ENCODE measurements at regions not wholly inside any gene's neighbourhood (a gene's known extent, or its start where the extent isn't known, plus 50 kb on each side); places are given as distances from the start of the nearest gene placed in this dataset.

DNA sequence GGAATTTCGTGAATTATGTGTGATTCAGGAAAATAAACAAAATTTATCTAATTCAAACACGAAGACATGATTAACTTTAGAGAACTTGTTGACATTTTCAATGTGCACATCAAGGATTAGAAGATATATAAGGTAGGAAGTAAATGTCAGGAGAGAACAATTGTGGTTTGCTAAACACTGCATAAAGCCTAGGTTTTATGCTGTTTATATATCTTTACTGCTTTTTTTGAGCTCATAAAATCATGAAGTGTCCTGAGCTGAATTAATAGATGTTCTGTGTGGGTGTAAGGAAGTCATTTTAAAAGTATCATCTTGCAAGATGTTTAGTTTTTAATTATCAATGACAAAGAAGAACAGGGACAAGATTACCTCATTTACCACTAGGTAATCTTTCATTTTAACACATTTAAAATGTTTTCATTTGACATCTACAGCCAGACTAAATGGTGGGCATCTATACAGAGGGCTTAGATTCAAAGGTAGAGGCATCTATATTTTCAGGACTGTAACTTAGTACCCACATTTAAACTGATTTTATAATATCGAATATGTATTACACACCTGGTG, 382.8 kb downstream of the ADAMTS20 start:
- DNase-seq, result no peak

DNA sequence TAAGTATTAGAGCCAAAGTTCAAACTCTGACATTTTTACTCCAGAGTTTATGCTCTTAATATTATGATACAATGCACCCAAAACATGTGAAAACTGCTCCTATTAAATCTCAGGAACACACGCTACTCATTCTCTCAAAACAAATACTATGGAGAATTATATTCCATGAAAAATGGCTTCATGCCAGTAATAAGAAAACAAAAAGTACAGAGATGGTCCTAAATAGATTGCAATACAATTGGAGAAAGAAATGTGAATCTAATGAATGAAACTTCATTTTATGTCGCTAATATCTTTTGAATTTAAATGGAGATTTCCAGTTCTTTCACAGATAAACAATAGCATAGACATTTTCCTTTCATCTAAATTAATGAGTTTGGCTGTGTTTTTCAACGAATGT, 384.3 kb downstream of the ADAMTS20 start:
- no peak for DNase-seq

DNA sequence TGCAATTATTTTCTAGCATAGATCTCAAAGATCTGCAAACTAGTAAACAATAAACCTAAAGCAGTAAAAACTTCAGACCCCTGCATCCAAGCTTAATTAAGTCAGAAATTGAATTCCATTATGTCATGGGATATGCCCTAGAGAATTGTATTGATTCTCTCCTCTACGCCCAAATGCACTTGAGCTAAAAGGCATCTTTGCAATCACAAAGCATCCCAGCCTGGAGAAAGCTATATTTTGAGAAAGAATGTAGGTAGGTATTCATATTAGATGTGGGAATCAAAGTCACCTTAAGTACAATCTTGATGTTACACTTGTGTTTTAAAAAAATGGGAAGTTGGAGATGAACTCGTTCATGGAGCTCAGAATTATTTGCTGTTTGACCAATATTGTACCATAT, 386.7 kb downstream of the ADAMTS20 start:
- DNase-seq, result no peak

DNA sequence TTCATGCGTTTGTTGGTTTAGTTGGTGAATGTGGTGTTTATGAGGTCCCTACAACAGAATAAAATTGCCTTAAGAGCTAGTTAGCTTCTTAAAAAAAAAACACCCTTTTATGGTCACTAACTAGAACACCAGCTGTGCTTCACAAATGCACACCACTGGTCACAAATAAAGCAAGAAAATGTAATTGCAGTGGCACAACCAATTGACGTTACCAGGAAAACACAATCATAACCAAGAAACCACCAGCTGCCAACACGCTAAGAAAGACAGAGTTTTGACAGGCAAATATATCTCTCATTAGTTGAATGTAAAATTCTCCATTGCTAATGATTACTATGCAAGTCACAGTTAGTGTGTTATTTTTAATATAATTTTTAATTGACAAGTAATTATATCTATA, 389.9 kb downstream of the ADAMTS20 start:
- peak; percentile 3 for DNase-seq

DNA sequence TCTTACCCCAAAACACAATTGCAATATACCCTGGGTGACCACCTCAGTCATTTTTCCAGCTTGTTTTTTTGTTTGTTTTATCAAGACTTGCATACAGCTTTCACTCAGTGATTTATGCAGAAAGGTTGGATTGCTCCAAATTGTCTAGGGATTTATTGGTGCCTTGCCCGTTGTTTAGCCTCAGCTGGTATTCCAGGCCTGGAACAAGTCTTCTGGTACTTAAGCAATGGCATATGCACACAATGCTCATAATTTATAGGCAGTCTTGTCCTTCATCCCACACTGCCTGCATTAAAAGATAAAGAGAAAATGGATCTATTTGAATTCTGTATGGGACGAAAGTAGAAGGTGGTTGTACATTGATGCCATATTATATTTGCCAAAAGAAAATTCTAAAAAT, 392.5 kb downstream of the ADAMTS20 start:
- no peak for DNase-seq

DNA sequence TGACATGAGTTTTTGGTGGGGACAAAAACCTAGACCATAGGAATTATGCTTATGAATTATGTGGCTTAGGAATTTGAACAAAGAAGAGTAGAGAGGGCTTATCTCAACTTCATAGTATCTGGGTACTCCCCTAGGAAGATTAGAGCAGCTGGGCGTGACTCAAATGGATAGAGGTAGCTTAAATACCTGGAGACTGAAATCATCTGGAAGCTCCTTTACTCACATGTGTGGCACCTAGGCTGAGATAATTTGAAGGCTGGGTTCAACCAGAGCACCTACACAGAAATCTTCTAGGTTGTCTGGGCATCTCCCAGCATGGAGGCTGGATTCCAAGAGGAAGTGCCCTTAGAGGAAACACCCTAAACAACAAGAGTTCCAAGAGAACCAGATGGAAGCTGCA, 393.9 kb downstream of the ADAMTS20 start:
- DNase-seq, result no peak

DNA sequence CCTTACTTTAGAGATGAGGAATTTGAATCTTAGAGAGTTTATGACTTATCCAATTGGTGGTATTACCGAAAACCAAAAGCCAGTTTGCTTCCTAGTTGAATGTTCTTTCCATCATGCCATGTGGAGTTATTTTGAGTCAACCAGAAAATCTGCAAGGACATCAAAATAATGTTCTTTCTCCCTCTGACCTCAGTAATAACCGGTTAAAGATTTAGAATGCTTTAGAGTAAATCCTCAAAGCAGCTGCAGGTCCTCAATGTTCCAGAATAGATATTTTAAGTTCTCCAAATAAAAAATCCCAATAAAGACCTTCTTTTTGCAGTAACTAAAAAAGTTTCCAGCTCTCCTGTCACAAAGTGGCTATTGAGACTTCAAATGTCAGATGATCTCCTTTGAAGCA, 396.6 kb downstream of the ADAMTS20 start:
- no peak for DNase-seq

DNA sequence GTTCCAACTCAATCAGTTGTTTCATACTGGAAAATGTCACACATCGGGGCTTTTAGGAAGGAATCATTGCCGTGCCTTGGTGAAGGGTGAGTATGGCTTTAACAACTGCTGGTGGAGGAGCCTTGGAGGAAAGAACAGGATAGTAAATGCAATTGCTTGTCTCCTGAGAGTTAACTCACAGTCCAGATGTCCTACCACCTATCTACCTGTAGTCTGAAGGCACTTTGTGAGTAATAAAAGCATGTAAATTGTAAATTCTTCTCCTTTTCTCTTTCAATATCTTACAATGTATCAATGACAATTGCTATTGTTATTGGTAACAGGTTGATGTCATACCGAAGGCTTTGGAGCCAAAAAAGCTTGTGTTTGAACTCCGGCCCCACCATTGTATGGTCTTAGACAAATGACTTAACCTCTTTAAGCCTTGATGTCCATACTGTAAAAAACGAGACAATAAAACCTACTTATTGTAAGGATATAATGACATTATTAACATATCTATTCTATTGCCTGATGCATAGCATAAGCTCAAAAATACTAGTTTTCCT, 397.4 kb downstream of the ADAMTS20 start:
- DNase-seq, result no peak

DNA sequence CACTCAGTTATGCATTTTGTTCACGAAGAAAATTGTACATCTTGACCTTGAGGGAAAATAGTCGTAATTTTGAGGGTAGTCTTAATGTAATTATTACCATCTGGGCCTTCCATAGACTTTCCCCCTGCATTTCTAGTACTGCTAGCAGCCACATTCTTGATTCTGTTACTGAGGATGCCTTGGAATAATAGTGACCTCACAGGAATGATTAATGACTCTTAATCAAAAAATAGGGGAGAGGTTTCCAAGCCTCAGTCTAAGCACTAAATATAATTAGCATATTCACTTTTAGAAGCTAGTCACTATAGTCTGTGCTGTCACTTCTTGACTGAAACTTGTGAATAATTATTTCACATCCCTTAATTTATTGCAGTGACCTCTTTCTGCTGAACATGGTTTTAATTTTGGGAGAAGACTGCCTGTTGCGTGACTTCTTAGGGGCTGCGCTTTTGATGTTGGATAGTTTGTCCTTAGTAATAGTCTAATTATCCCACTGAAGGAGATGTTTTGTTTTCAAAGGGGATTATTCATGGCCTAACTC, 400.5 kb downstream of the ADAMTS20 start:
- no peak for DNase-seq

DNA sequence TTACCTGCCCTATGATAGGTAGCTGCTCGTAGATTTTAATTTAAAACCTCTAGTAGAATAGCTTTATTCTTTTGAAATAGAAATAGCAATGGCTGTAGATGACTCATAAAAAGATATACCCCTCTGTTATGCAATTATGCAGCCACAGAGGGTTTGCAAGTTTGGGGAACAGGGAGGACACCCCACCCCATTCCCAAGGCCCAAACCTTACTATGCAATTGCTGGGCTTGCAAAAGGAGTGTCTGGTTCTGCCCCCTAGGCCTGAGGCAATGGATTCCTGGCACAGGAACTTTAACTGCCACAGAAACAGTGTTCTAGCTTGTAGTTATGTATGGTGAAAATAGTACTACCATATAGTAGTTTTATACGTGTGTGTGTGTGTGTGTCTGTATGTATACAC, 403.3 kb downstream of the ADAMTS20 start:
- no peak for DNase-seq

DNA sequence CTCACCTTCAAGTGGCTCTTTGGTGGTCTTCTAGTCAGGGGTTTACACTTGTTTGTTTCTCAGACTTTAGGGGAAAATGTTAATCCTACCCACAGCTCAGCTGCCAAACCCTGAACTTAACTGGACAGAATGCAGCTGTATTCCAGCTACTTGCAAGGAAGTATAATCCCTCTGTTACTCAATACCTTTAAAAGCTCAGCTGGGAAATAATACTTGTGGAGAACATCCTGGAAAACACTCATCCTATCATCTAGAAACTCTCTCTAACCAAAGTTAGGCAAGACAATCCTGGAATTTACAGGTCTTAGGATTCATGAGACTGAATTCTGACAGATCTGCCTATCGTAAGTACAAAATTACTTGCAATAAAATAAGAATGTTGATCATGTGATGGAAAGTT, 404.1 kb downstream of the ADAMTS20 start:
- DNase-seq, result no peak

DNA sequence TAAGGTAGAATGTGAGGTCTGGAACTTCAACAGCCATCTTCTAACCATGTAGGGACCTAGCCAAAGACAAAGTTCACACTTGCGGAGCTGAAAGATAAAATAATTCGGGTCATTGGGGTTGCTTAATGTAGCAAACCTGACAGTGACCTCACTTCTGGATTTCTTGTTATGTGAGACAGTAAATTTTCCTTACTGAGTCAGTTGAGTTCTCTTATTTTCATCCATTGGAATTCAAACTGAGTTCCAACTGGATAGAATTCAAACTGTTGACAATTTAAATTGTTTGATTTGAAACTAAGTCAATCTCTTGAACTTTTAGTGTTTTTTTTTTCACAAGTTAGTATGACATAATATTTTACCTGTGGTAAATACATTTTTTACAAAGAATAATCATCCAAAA, 406.5 kb downstream of the ADAMTS20 start:
- no peak for DNase-seq

DNA sequence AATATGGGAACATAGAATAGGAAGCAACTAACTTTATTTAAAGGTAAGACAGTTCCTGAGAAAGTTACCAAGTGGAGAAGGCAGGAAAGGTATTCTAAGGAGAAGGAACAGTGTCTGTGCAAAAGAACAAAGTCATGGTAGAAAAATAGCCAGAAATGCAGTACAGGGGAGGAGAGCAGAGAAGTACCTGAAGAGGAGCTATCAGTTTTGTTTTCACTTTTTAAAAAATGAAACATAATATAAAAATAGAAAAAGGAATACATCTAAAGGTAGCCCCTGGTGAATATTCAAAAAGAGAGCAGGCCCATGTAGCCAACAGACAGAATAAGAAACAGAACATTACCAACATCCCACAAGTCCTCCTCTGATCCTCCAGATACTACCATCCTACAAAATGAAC, 408.7 kb downstream of the ADAMTS20 start:
- no peak for DNase-seq

DNA sequence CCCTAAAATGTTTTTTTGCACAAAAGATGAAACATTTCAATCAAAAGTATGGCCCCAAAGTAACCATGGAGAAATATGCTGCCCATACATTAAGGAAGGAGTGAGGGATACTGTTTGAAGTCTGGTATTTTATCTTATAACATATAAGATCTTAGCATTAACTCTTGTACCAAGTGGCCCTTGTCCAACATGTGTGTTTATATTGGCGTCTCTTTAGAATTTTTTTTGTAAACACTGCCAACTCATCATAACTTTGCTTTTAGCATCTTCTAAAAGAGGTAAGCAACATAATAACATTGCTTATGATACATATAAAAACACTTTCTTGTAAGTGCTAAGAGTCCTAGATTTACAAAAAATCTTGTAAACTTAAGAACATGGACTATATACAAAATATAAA, 419.7 kb downstream of the ADAMTS20 start:
- no peak for DNase-seq

DNA sequence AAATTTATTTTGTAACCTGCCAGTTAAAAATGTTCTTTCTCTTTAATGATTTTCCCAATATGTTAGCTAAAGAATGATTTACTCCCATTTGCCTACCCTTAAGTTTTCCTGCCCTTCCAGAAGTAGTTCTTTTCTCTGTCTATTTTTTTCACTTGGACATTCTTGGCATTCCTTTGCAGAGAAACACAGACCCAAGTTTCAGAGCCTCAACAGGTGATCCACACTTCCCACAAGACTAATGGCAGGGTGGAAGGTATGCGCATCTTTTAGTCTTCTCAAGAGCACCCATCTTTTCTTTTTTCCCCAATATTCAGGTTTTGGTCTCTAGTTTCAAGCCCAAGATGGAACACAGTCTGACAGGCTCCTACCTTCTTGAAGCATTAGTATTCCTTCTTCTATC, 420.7 kb downstream of the ADAMTS20 start:
- no peak for DNase-seq

DNA sequence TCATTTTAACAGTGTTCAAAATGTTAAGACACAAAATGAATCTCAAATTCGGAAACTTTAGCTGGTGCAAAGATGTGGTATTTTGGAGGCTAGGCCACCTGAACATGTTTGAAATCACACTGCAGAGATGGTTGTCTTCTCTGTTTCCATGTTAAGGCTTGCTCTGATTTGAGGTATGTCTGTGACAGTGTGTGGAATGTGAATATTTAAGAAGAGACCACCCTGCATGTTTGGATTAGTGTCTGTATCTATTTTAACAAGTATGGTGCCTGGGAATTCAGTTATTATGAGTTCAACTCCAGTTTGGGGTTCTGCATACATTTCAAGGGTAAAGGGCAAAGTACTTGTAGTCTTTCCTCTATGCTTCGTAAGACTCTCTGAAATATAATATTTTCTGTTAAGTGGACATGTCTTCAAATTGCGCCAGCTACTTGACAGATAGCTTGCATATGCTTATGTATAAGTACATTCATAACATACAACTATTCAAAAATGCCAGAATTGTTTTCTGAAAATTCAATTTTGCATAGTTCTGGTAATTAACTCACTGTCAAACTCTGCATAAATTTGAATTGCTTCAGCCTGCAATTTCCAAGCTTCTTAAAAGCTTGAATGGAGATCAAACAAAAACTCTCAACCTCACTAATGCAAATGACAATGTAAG, 424.0 kb downstream of the ADAMTS20 start:
- no peak for DNase-seq

DNA sequence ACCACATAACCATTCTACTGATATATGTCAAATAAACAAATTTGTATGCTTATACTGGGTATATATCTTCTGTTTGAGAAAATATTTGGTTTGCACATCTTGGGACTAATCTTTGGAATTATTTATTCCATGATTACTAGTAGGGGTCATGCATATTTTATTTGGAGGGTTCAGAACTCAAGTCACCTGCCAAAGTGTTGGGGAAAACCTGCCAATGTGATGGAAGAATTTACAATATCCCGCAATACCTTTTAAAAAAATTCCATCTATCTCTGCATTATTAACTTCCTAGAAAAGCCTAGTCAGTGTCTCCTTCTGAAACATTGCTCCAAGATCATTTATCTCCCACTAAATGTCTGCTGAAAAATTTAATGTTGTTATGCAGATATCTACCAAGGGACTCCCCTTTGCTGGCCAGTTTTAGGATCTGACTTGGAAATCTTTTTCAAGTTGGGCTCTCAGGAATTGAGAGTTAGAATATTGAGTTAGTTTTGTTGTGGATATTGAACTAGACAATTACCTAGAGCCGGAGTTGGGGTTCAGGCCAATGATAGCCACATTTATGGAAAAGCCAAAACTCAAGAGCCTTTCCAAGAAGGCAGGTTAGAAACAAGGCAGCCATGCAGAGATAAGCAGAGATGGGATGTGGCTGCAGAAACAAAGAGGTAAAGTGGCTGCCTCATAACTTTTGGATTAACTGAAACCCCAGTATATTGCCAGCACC, 425.2 kb downstream of the ADAMTS20 start:
- DNase-seq, result no peak

DNA sequence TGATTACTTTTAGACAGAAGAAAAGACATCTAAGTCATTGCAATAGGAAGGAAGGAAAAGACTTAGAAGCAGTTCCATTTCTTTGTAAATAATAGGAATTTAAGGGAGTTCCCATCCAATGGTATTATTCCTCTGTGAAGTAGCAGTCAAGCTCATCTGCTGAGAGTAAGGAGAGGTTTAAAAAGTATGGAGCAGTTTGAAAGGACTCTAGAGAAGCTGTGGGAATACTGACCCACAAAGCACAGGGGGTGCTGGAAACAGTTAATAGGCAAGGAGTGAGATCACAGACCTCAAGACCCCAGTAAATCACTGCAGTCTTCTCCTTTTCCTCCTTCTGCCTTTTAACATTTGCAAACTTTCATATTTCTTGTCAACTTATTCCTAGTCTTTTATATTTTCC, 428.5 kb downstream of the ADAMTS20 start:
- no peak for DNase-seq

DNA sequence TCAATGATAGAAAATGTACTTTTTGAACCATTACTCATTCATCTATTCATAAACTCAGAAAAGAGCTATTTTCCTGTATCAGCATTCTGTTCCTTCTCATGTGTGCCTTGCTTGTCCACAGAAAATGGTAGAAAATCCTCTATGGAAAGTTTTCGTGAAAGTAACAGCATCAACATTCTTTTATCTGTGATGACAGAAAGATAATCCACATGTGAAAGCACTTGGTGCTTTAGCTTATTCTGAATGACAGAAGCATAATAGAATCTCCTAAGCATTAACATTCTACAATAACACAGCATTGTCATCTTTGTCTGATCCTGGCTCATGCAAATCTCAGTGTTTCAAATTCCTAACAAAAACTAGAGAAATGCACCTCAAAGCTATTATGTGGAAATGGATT, 431.9 kb downstream of the ADAMTS20 start:
- no peak for DNase-seq

DNA sequence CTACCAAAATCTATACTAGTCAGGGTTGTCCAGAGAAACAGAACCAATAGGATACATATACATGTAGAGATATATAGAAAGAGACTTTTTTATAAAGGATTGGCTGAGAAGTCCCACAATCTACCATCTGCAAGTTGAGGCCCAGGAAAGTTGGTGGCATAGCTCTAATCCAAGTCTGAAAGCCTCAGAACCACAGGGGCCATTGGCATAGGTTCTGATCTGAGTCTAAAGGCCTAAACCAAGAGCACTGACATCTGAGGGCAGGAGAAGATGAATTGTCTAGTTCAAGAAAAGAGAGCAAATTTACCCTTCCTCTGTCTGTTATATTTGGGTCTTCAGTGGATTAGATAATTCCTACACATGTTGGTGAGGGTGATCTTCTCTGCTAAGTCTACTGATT, 433.1 kb downstream of the ADAMTS20 start:
- DNase-seq, result no peak

DNA sequence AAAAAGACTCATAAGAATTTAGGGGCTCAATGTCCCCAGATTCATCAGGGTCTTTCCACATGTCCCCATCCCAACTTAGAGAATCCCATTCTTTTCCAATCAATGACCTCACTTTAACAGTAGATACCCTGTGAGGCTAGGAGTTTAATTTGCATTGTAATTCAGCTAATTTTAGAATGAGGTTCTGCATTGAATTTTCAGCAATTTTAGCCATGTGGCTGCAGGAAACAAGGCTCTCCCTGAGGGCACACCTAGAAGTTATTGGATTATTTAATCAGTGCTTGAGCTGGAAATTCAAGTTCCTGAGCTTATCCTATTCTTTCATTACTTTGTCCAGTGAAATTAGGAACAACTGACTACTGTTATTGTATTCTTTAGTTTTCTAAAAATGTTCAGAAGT, 433.8 kb downstream of the ADAMTS20 start:
- no peak for DNase-seq

DNA sequence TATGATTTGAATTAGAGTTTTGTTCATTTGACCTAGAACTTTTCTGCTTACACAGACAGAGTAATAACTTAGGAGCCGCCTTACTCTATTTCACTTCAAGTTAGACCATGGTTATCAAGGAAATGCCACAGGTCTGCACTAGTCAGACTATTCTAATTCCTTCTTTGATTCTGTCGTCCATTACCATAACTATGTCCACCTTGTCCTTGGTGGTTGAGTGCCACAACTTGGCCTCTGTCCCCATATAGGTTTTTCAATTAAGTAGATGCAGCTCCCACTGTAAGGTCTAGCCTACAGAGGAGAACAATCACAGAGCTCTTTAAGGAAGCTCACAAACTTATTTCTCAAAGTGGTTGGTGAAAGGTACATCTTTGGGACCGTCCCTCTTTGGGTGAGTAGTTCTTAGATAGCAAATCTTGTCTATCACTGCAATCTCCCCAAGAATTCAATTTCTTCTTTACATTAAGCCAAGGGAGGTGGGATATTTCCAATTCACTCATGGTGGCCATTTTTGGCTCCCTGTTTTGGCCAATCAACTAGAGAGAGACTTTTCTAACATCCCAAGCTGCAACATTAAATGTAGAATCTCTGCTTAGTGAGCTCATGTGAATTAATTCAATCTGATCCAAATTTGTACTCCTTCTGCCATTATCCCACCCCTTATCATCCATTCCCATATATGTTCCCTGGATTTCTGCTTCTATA, 434.6 kb downstream of the ADAMTS20 start:
- no peak for DNase-seq

DNA sequence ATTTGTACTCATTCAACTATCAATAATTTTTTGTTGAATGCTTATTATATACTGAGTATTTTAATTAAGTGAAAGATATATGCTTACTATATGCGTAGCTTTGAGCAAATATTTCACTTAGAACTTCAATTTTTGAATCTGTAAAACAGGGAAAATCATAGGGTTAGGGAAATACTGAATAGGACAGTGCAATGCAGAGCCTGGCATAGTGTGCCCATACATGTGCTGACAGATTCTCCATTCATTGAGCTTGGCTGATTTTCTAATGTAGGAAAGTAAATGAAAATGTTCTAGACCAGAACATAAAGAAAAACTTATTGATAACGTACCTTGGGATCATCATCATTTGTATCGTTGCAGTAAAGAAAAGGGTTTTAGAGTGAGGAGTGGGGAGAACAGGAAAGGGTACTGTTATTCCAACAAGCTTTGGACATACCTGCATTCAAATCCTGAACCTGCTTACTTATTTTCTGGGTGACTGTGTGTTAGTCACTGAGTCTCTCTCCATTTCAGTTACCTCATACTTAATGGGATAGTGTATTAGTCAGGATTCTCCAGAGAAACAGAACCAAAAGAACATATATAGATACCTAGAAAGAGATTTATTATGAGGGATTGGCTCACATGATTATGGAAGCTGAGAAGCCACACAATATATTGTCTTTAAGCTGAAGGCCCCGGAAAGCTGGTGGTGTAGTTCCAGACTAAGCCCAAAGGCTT, 436.4 kb downstream of the ADAMTS20 start:
- DNase-seq, result no peak
